Effector memory CD4-positive, alpha-beta T cell (primary cell): ENCODE measurements at regions not wholly inside any gene's neighbourhood (a gene's known extent, or its start where the extent isn't known, plus 50 kb on each side); places are given as distances from the start of the nearest gene placed in this dataset.
A peak's percentile ranks its signal among the peaks of the same experiment; 100 is the strongest.
"Not testable (repeated sequence)": the region's sequence is repeated elsewhere in the genome, so short reads cannot be mapped to it uniquely, and the experiment has no call there.

Experiments used
- DNase-seq, 3 donors: peaks; one replicate each; pipeline ENCODE4 v3.0.0-alpha.2; 2020
- H3K27ac ChIP-seq: 2 replicates; pipeline ENCODE4 v1.7.0; 2013; ENCODE audit warnings: mild to moderate bottlenecking, low read length, moderate library complexity; ENCODE audit not compliant: insufficient read depth, poor library complexity, severe bottlenecking
- H3K27me3 ChIP-seq: replicated peaks from 2 replicates; pipeline ENCODE4 v1.7.0; 2013; ENCODE audit warnings: mild to moderate bottlenecking, low read length; ENCODE audit not compliant: insufficient read depth, control insufficient read depth, poor library complexity, severe bottlenecking
- H3K36me3 ChIP-seq: 2 replicates; pipeline ENCODE4 v1.7.0; 2013; ENCODE audit warnings: mild to moderate bottlenecking, low read length, moderate library complexity; ENCODE audit not compliant: control insufficient read depth, insufficient read depth
- H3K4me1 ChIP-seq: 2 replicates; pipeline ENCODE4 v1.7.0; 2013; ENCODE audit warnings: low read length, mild to moderate bottlenecking; ENCODE audit not compliant: control insufficient read depth, insufficient read depth, poor library complexity, severe bottlenecking
- H3K4me3 ChIP-seq: 2 replicates; pipeline ENCODE4 v1.7.0; 2013; ENCODE audit warnings: low read length, low read depth, mild to moderate bottlenecking; ENCODE audit not compliant: insufficient read depth, poor library complexity, severe bottlenecking
- H3K9me3 ChIP-seq: 2 replicates; pipeline ENCODE4 v1.7.0; 2013; ENCODE audit warnings: mild to moderate bottlenecking, low read length, moderate library complexity; ENCODE audit not compliant: control insufficient read depth

GRCh38 chr4:8983921-8984320 is 112.3 kb upstream of the HMX1 start:
- not testable (repeated sequence) for H3K27me3 ChIP-seq, DNase-seq, H3K36me3 ChIP-seq, H3K4me1 ChIP-seq, H3K9me3 ChIP-seq, H3K27ac ChIP-seq, H3K4me3 ChIP-seq

- not testable (repeated sequence) for H3K36me3 ChIP-seq, H3K27ac ChIP-seq, H3K4me1 ChIP-seq, H3K9me3 ChIP-seq, H3K4me3 ChIP-seq, DNase-seq, H3K27me3 ChIP-seq
Observed at GRCh38 chr4:8976466-8977128, 105.0 kb upstream of the HMX1 start.

GRCh38 chr4:8972635-8973034 is 101.0 kb upstream of the HMX1 start:
- not testable (repeated sequence) for H3K36me3 ChIP-seq, H3K27me3 ChIP-seq, H3K4me1 ChIP-seq, H3K9me3 ChIP-seq, H3K27ac ChIP-seq, DNase-seq, H3K4me3 ChIP-seq

GRCh38 chr4:8965896-8966295 is 94.3 kb upstream of the HMX1 start:
- not testable (repeated sequence) for H3K36me3 ChIP-seq, DNase-seq, H3K4me1 ChIP-seq, H3K27me3 ChIP-seq, H3K9me3 ChIP-seq, H3K27ac ChIP-seq, H3K4me3 ChIP-seq

- not testable (repeated sequence) for H3K4me1 ChIP-seq, DNase-seq, H3K27ac ChIP-seq, H3K4me3 ChIP-seq, H3K36me3 ChIP-seq, H3K9me3 ChIP-seq, H3K27me3 ChIP-seq
Observed at GRCh38 chr4:8964201-8964788, 92.7 kb upstream of the HMX1 start.

- not testable (repeated sequence) for H3K9me3 ChIP-seq, H3K4me1 ChIP-seq, H3K36me3 ChIP-seq, H3K27me3 ChIP-seq, H3K4me3 ChIP-seq, H3K27ac ChIP-seq, DNase-seq
Observed at GRCh38 chr4:8963533-8963932, 91.9 kb upstream of the HMX1 start.

GRCh38 chr4:8961343-8961742 is 89.7 kb upstream of the HMX1 start:
- not testable (repeated sequence) for H3K9me3 ChIP-seq

GRCh38 chr4:8959471-8959870 is 87.8 kb upstream of the HMX1 start:
- not testable (repeated sequence) for H3K4me1 ChIP-seq, H3K36me3 ChIP-seq, H3K9me3 ChIP-seq, H3K27me3 ChIP-seq, DNase-seq, H3K27ac ChIP-seq, H3K4me3 ChIP-seq

More at GRCh38 chr4:8961343-8961742, 89.7 kb upstream of the HMX1 start:
- not testable (repeated sequence) for H3K27me3 ChIP-seq, H3K27ac ChIP-seq, H3K36me3 ChIP-seq, H3K4me1 ChIP-seq, H3K4me3 ChIP-seq
- DNase-seq = peak in 1 of 3 donors; percentile 11

GRCh38 chr4:8954001-8954400 is 82.4 kb upstream of the HMX1 start:
- not testable (repeated sequence) for H3K4me3 ChIP-seq, DNase-seq, H3K36me3 ChIP-seq, H3K27ac ChIP-seq, H3K9me3 ChIP-seq, H3K4me1 ChIP-seq, H3K27me3 ChIP-seq

GRCh38 chr4:8952791-8953190 is 81.2 kb upstream of the HMX1 start:
- not testable (repeated sequence) for H3K4me3 ChIP-seq, H3K27ac ChIP-seq, H3K36me3 ChIP-seq, DNase-seq, H3K9me3 ChIP-seq, H3K4me1 ChIP-seq, H3K27me3 ChIP-seq
